Hematopoietic multipotent progenitor cell treated with erythropoietin and hydrocortisone succinate and interleukin-3 and kit ligand, for 15 days (in vitro differentiated cells): ENCODE measurements at regions not wholly inside any gene's neighbourhood (a gene's known extent, or its start where the extent isn't known, plus 50 kb on each side); places are given as distances from the start of the nearest gene placed in this dataset.

Experiments
- DNase-seq: peaks from one replicate; pipeline ENCODE4 v3.0.0-alpha.2; 2015; ENCODE audit warnings: low spot score

- DNase-seq, result no peak
Observed at GRCh38 chrX:39293203-39293602, 491.9 kb downstream of the MID1IP1 start.

GRCh38 chrX:39296472-39296871, 495.2 kb downstream of the MID1IP1 start:
- no peak for DNase-seq

GRCh38 chrX:39298821-39299220, 497.6 kb downstream of the MID1IP1 start:
- DNase-seq, result no peak

- no peak for DNase-seq
Observed at GRCh38 chrX:39299615-39300014, 498.4 kb downstream of the MID1IP1 start.

GRCh38 chrX:39301036-39301435, 499.8 kb downstream of the MID1IP1 start:
- DNase-seq, result no peak

- no peak for DNase-seq
Observed at GRCh38 chrX:39302838-39303237, 501.6 kb downstream of the MID1IP1 start.

GRCh38 chrX:39304746-39305145, 503.5 kb downstream of the MID1IP1 start:
- DNase-seq, result no peak

GRCh38 chrX:39307488-39307887, 506.2 kb downstream of the MID1IP1 start:
- no peak for DNase-seq

- no peak for DNase-seq
Observed at GRCh38 chrX:39308126-39308525, 506.9 kb downstream of the MID1IP1 start.

- DNase-seq, result no peak
Observed at GRCh38 chrX:39309018-39309635, 507.9 kb downstream of the MID1IP1 start.

GRCh38 chrX:39309721-39310152, 508.5 kb downstream of the MID1IP1 start:
- DNase-seq, result no peak

GRCh38 chrX:39310891-39311290, 509.6 kb downstream of the MID1IP1 start:
- DNase-seq, result no peak

GRCh38 chrX:39311646-39312045, 510.4 kb downstream of the MID1IP1 start:
- no peak for DNase-seq

GRCh38 chrX:39313146-39313545, 511.9 kb downstream of the MID1IP1 start:
- no peak for DNase-seq

- DNase-seq, result no peak
Observed at GRCh38 chrX:39318506-39319343, 517.5 kb downstream of the MID1IP1 start.

GRCh38 chrX:39320165-39320564, 518.9 kb downstream of the MID1IP1 start:
- no peak for DNase-seq

- no peak for DNase-seq
Observed at GRCh38 chrX:39322496-39322895, 521.2 kb downstream of the MID1IP1 start.

- no peak for DNase-seq
Observed at GRCh38 chrX:39324233-39324930, 523.1 kb downstream of the MID1IP1 start.

GRCh38 chrX:39327255-39327654, 526.0 kb downstream of the MID1IP1 start:
- no peak for DNase-seq

- no peak for DNase-seq
Observed at GRCh38 chrX:39327705-39328104, 526.4 kb downstream of the MID1IP1 start.

GRCh38 chrX:39328661-39329060, 527.4 kb downstream of the MID1IP1 start:
- DNase-seq, result no peak

GRCh38 chrX:39331082-39331704, 529.9 kb downstream of the MID1IP1 start:
- no peak for DNase-seq

- DNase-seq, result no peak
Observed at GRCh38 chrX:39333451-39333850, 532.2 kb downstream of the MID1IP1 start.
